HepG2 (cell line): ENCODE measurements at regions not wholly inside any gene's neighbourhood (a gene's known extent, or its start where the extent isn't known, plus 50 kb on each side); places are given as distances from the start of the nearest gene placed in this dataset.

Source experiments
- ATAC-seq: fragments of 200-7000 bp; cut with Tn5 transposase; 3 replicates; pipeline ENCODE4 v1.9.1; 2020; ENCODE audit warnings: mild to moderate bottlenecking, moderate library complexity
- BruUV-seq: library from RNA; stranded (reverse); fragments of 400-500 nt; replicated peaks from 2 replicates; lab custom pipeline; 2021; lab: Mats Ljungman, UMichigan
- CTCF ChIA-PET: fragments of 300-600 bp; formaldehyde crosslinking; extraction: SDS; loops from one replicate; lab custom pipeline; 2021; ENCODE audit warnings: low total read pairs, inconsistent platforms, low intra/inter-chr PET ratio; lab: Yijun Ruan, JAX
- POLR2A ChIA-PET: fragments of 350-600 bp; sonication (Branson Sonifier 250); formaldehyde crosslinking; loops from one replicate; lab custom pipeline; 2020; ENCODE audit warnings: antibody characterized with exemption, inconsistent platforms; lab: Yijun Ruan, JAX
- DNase-seq: peaks from one replicate; pipeline ENCODE4 v3.0.0-alpha.2; 2015; ENCODE audit warnings: low spot score
- FAIRE-seq: peaks from 3 replicates; lab custom pipeline; 2011; peaks lifted over from hg19 to GRCh38; lab: Jason Lieb, UNC
- H2AFZ ChIP-seq: one replicate; pipeline ENCODE4 v1.6.1; 2011; ENCODE audit warnings: low read length, inconsistent platforms
- H3K27ac ChIP-seq: fragments of 300-600 bp; 3 replicates; pipeline ENCODE4 v1.8.0; 2011; ENCODE audit warnings: mixed run types, mild to moderate bottlenecking, mixed read lengths, low read length, inconsistent platforms; ENCODE audit not compliant: insufficient read depth; ENCODE audit errors: extremely low read length
- H3K27me3 ChIP-seq, 2 experiments: fragments of 200-600 bp in 1 of 2; 2 replicates in 1 of 2; 3 replicates in 1 of 2; pipeline versions ENCODE4 v1.6.0 to v1.8.0; 2011; ENCODE audit warnings: low read length in 2 of 2, mild to moderate bottlenecking in 2 of 2, moderate library complexity in 2 of 2, inconsistent platforms in 1 of 2; ENCODE audit not compliant: insufficient read depth in 2 of 2, control insufficient read depth in 1 of 2
- H3K36me3 ChIP-seq, 2 experiments: fragments of 200-600 bp in 1 of 2; replicated peaks in 1 of 2; 2 replicates in 1 of 2; 3 replicates in 1 of 2; pipeline versions ENCODE4 v1.5.1 to v1.8.0; 2011; ENCODE audit warnings: low read length in 2 of 2, inconsistent platforms in 1 of 2; ENCODE audit not compliant: insufficient read depth in 2 of 2, control insufficient read depth in 1 of 2
- H3K4me1 ChIP-seq: 2 replicates; pipeline ENCODE4 v1.5.1; 2012; ENCODE audit warnings: low read length, inconsistent platforms; ENCODE audit not compliant: insufficient read depth
- H3K4me2 ChIP-seq: 2 replicates; pipeline ENCODE4 v1.6.0; 2011; ENCODE audit warnings: low read depth, low read length, inconsistent platforms
- H3K4me3 ChIP-seq, 3 experiments: fragments of 200-600 bp in 1 of 3; sonication (generic), shearing (Covaris generic) in 1 of 3; replicated peaks in 1 of 3; 2 replicates each; pipeline ENCODE4 v1.5.1; 2011 to 2016; ENCODE audit warnings: low read length in 3 of 3, inconsistent platforms in 2 of 3, low read depth in 2 of 3, mild to moderate bottlenecking in 2 of 3, control low read depth in 1 of 3, mixed read lengths in 1 of 3; ENCODE audit not compliant: insufficient read depth in 1 of 3
- H3K79me2 ChIP-seq: one replicate; pipeline ENCODE4 v1.6.1; 2011; ENCODE audit warnings: low read length, inconsistent platforms; ENCODE audit not compliant: insufficient read depth
- H3K9ac ChIP-seq: 2 replicates; pipeline ENCODE4 v1.6.0; 2011; ENCODE audit warnings: mild to moderate bottlenecking, low read depth, low read length, inconsistent platforms; ENCODE audit not compliant: insufficient read depth
- H3K9me3 ChIP-seq: 2 replicates; pipeline ENCODE4 v1.5.1; 2012; ENCODE audit warnings: mild to moderate bottlenecking, low read length
- H4K20me1 ChIP-seq: 2 replicates; pipeline ENCODE4 v1.6.0; 2011; ENCODE audit warnings: inconsistent platforms, mild to moderate bottlenecking, low read length, moderate library complexity; ENCODE audit not compliant: insufficient read depth
- FUBP1 ChIP-seq: sonication (generic); formaldehyde crosslinking; IDR thresholded peaks from 2 replicates; pipeline ENCODE4 v1.5.1; 2020; ENCODE audit warnings: missing genetic modification reagents, mild to moderate bottlenecking, borderline replicate concordance
- HNF1A ChIP-seq, 2 experiments: sonication (generic) in 1 of 2; formaldehyde crosslinking in 1 of 2; IDR thresholded peaks; 2 replicates each; pipeline versions ENCODE4 v1.4.0 to v1.6.1; 2016 to 2020; ENCODE audit warnings: borderline replicate concordance in 1 of 2, low read depth in 1 of 2, mild to moderate bottlenecking in 1 of 2, missing genetic modification reagents in 1 of 2
- HNRNPK ChIP-seq: fragments of 200-400 bp; formaldehyde crosslinking; IDR thresholded peaks from 2 replicates; pipeline ENCODE4 v1.6.1; 2018; ENCODE audit warnings: low read length, low read depth, moderate library complexity, mild to moderate bottlenecking; ENCODE audit not compliant: poor library complexity, severe bottlenecking
- HOXD1 ChIP-seq: sonication (generic); formaldehyde crosslinking; IDR thresholded peaks from 2 replicates; pipeline ENCODE4 v1.5.0; 2020; ENCODE audit warnings: missing genetic modification reagents
- KDM5B ChIP-seq: sonication (generic); formaldehyde crosslinking; IDR thresholded peaks from 2 replicates; pipeline ENCODE4 v1.4.0; 2020; ENCODE audit warnings: missing genetic modification reagents, mild to moderate bottlenecking, borderline replicate concordance
- MTF1 ChIP-seq: sonication (generic); formaldehyde crosslinking; IDR thresholded peaks from 2 replicates; pipeline ENCODE4 v1.5.0; 2020; ENCODE audit warnings: missing genetic modification reagents
- NFYB ChIP-seq: sonication (generic); formaldehyde crosslinking; IDR thresholded peaks from 2 replicates; pipeline ENCODE4 v1.4.0; 2020; ENCODE audit warnings: missing genetic modification reagents
- TBP ChIP-seq: sonication (generic); formaldehyde crosslinking; IDR thresholded peaks from 2 replicates; pipeline ENCODE4 v1.5.0; 2020; ENCODE audit warnings: missing genetic modification reagents
- TERF1 ChIP-seq: sonication (generic); formaldehyde crosslinking; IDR thresholded peaks from 2 replicates; pipeline ENCODE4 v1.8.0; 2022; ENCODE audit warnings: mild to moderate bottlenecking, missing genetic modification reagents, moderate library complexity
- ZNF281 ChIP-seq: sonication (generic); formaldehyde crosslinking; IDR thresholded peaks from 2 replicates; pipeline ENCODE4 v1.4.0; 2020; ENCODE audit warnings: missing genetic modification reagents, borderline replicate concordance
- ZSCAN9 ChIP-seq: IDR thresholded peaks from 2 replicates; pipeline ENCODE4 v1.6.1; 2016; ENCODE audit warnings: borderline replicate concordance
- WGBS: methylation state at CpG from one replicate; pipeline ENCODE4 v1.1.6; 2017; ENCODE audit warnings: low lambda C conversion rate; 5-methylcytosine and 5-hydroxymethylcytosine counted together
- in situ Hi-C: cut with HindIII; loops from 2 replicates; pipeline ENCODE4 v1.10.0; 2017; ENCODE audit warnings: low pct_unique_long_range_greater_than_20kb; ENCODE audit not compliant: extremely low pct_ligation_motif_present
- intact Hi-C: fragments of 100-400 bp; cut with micrococcal nuclease; formaldehyde crosslinking; loops from one replicate; pipeline ENCODE4 v1.10.0; 2022; ENCODE audit not compliant: unreplicated experiment

- no peak for TF ChIP-seq MTF1 (CRISPR knock-in tag)
- no peak for TF ChIP-seq TERF1 (CRISPR knock-in tag)
- TF ChIP-seq ZNF281 (CRISPR knock-in tag): no peak
- no peak for TF ChIP-seq NFYB (CRISPR knock-in tag)
- no peak for TF ChIP-seq TBP (CRISPR knock-in tag)
- TF ChIP-seq KDM5B (CRISPR knock-in tag): no peak
- TF ChIP-seq ZSCAN9 (CRISPR knock-in tag): no peak
- TF ChIP-seq HOXD1 (CRISPR knock-in tag): no peak
Observed at GRCh38 chr2:149904352-149905175, 317.0 kb upstream of the MMADHC start (continued).

DNA sequence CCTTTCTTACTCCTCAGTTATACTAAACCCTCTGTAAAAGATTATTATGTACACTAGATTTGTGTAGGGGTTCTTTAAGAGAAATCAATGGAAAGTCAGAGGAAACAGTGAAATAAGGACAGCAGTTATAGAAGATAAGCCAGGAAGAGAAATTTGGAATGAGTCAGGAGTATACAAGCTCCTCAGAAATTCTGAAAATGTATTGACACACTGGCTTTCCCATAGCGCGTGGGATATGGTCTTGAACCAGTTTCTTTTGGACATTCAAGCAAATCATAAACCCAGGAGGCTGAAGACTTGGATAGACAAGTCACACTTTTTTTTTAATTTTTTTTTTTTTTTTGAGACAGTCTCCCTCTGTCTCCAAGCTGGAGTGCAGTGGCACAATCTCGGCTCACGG, 316.1 kb upstream of the MMADHC start:
- no TSS peak for BruUV-seq
- intact Hi-C loops: no loop called here
- POLR2A ChIA-PET: no interaction called here
- FAIRE-seq: no peak
- Histone ChIP-seq H2AFZ (no peak overlapping the region), H3K79me2 (no peaks in the 10 kb centered on the region), H3K36me3 (no peaks in the 10 kb centered on the region), H3K27me3 (peaks cover 0 to 1% of the 10 kb centered on the region in 2 experiments; a peak in 1 of 5 replicates), H3K4me3 (no peak overlapping the region), H3K9me3 (peaks cover 23% of the 10 kb centered on the region; the same call in 1 of the 2 replicates), H3K27ac (no peak overlapping the region), H3K9ac (no peak overlapping the region), H3K4me2 (no peak overlapping the region), H3K4me1 (no peaks in the 10 kb centered on the region), H4K20me1 (no peaks in the 10 kb centered on the region)
- WGBS: 65% methylated on average over 4 of the region's 4 CpGs
- no peak for ATAC-seq
- in situ Hi-C loops: no loop called here
- DNase-seq: no peak
- CTCF ChIA-PET: no interaction called here
- TF ChIP-seq HNRNPK (no peak), FUBP1 (CRISPR knock-in tag) (no peak), HNF1A (IDR thresholded peaks at IDR 0.05; ENCODE audit: low read depth) (no peak), HNF1A (CRISPR knock-in tag; IDR thresholded peaks at IDR 0.05; ENCODE audit: borderline replicate concordance) (no peak)
